ENCODE measurements at regions not wholly inside any gene's neighbourhood (a gene's known extent, or its start where the extent isn't known, plus 50 kb on each side); places are given as distances from the start of the nearest gene placed in this dataset.

GRCh38 chr4:123950530-123950929 lies 553.9 kb downstream of the SPRY1 start:
- TF ChIP-seq CTCF (conservative IDR thresholded peaks at IDR 0.05; ENCODE audit: low read length): no peak
- H3K4me3 ChIP-seq (ENCODE audit: low read length): no peak overlapping the region
- no peak for DNase-seq (ENCODE audit: low read depth)

DNA sequence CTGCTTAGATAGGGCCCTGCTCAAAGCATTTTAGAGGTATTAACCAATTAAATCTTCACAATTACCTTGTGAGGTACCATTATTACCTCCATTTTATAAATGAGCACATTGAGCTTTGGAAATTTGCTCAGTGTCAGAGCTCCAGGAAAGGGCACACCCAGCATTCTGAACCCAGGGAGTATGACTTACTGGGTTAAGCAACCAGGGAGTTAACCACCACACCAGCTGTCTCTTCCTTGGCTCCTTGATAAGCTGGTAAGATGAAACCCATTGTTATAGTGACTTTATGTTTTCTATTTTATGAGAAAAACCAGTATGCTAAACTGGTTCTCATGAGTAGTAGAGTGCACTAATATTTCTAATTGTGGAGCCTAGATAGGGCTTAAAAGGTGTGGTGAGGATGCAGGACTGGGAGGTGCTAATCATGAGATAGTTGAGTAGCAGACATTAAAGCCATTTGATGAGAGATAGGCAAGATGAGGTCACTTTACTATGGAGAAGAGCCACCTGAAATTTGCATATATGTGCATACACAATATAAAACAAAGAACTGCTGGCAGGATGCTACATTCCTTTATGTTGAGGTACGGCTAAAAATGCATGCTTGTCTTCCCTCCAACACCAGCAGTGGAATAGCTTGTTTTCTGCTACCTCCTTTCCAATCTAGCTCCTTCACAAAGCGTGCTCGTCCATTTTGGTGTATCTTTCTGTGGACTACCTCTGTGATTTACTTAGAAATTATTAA lies 556.1 kb downstream of the SPRY1 start:
- no peak for TF ChIP-seq CTCF (conservative IDR thresholded peaks at IDR 0.05; ENCODE audit: low read length)
- H3K4me3 ChIP-seq (ENCODE audit: low read length): no peak overlapping the region

GRCh38 chr4:123953566-123953965 lies 557.0 kb downstream of the SPRY1 start:
- peak; percentile 36 for DNase-seq (ENCODE audit: low read depth)
- no peak for TF ChIP-seq CTCF (conservative IDR thresholded peaks at IDR 0.05; ENCODE audit: low read length)
- no peak overlapping the region for H3K4me3 ChIP-seq (ENCODE audit: low read length)

More for the DNA sequence above, 556.1 kb downstream of the SPRY1 start:
- DNase-seq (ENCODE audit: low read depth): peak; percentile 53

- DNase-seq (ENCODE audit: low read depth): no peak
- no peak for TF ChIP-seq CTCF (conservative IDR thresholded peaks at IDR 0.05; ENCODE audit: low read length)
- H3K4me3 ChIP-seq (ENCODE audit: low read length): no peak overlapping the region
Observed at GRCh38 chr4:123954220-123954619, 557.6 kb downstream of the SPRY1 start.

DNA sequence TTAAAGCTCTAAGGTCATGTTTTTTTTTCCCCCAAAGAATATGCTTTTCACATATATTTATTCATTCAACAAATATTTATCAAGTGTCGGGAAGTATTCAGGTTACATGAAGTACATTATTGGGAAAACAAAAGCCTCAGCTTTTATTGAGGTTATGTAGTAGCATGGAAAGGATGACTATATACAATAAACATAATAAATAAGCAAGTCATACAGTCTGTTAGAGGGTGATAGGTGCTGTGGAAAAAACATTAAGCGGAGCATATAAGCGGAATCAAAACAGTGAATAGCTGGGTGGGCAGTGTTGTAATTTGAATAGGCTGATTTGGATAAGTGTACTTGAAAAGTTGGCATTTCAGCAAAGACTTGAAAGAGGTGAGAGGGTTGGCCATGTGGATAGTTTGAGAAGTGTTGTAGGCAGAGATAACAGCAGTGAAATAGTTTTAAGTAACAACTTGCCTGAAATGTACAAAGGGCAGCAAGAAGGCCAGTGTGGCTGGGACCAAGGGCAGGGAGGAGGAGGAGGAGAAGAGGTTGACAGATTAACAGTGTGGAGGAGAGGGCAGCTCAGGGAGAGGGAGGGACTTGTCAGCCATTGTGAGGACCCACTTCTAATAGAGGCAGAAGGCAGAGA lies 558.7 kb downstream of the SPRY1 start:
- no peak for DNase-seq (ENCODE audit: low read depth)
- no peak overlapping the region for H3K4me3 ChIP-seq (ENCODE audit: low read length)
- no peak for TF ChIP-seq CTCF (conservative IDR thresholded peaks at IDR 0.05; ENCODE audit: low read length)

GRCh38 chr4:123956204-123956603 lies 559.6 kb downstream of the SPRY1 start:
- no peak for DNase-seq (ENCODE audit: low read depth)
- no peak overlapping the region for H3K4me3 ChIP-seq (ENCODE audit: low read length)
- no peak for TF ChIP-seq CTCF (conservative IDR thresholded peaks at IDR 0.05; ENCODE audit: low read length)
